Kidney glomerular epithelial cell (primary cell): ENCODE measurements at regions not wholly inside any gene's neighbourhood (a gene's known extent, or its start where the extent isn't known, plus 50 kb on each side); places are given as distances from the start of the nearest gene placed in this dataset.
A peak's percentile ranks its signal among the peaks of the same experiment; 100 is the strongest.

ENCODE experiments used
- DNase-seq: peaks from one replicate; lab custom pipeline; 2025; lab: John Stamatoyannopoulos, UW

GRCh38 chrX:39507034-39507433 lies 590.7 kb downstream of the BCOR start:
- DNase-seq, result no peak

DNA sequence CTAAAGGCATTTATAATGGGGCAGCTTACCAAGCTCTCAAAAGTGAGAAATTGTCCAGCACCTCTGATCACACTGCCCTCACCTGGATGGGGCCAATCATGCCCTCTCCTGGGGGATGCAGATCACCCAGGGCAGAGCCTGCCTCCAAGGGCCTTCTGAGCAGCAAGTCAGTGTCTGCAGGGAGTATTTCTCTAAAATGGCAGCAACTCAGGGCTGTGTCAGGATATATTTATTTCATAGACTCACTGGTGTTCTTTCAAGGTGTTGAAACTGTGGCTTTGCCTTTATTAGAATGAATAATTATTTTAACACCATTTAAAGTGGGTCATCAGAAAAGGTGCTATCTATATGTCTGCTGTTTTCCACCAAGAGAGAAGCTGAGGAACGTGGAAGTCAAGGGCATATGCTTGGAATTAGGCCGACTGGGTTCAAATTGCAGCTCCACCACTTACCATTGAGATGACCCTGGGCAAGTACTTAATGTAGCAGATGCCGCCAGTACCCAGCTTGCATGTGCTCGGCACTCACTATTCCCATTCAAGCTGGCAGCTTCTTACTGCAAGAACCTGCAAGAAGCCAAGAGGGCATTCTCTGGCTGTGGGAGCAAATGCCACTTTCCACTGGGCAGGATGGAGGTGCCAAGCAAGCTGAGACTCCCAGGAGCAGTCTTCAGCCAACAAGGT lies 590.0 kb downstream of the BCOR start:
- no peak for DNase-seq

- no peak for DNase-seq
Observed at GRCh38 chrX:39508300-39508692, 589.5 kb downstream of the BCOR start.

DNA sequence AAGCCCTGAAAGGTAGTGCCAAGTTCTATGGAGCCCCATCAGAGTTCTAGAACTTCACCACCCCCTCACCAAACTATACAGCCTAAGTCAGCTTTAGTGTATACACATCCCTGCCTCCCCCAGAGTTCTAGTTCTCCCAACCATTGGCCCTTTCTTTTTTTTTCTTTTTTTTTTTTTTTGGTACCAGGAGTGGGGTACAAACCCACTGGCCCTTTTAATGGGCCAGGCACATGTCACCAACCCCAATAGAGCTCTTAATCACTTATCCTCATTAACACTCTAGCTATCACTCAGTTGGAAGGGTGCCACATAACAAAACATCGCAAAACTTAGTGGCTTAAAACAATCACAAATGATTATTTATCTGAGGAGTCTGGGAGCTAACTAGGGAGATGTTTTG lies 588.6 kb downstream of the BCOR start:
- DNase-seq, result no peak

GRCh38 chrX:39513836-39514235 lies 583.9 kb downstream of the BCOR start:
- no peak for DNase-seq

- no peak for DNase-seq
Observed at GRCh38 chrX:39514801-39515200, 583.0 kb downstream of the BCOR start.

GRCh38 chrX:39516427-39516841 lies 581.3 kb downstream of the BCOR start:
- DNase-seq, result no peak

- no peak for DNase-seq
Observed at GRCh38 chrX:39518476-39519029, 579.2 kb downstream of the BCOR start.

GRCh38 chrX:39519030-39519488 lies 578.7 kb downstream of the BCOR start:
- no peak for DNase-seq

DNA sequence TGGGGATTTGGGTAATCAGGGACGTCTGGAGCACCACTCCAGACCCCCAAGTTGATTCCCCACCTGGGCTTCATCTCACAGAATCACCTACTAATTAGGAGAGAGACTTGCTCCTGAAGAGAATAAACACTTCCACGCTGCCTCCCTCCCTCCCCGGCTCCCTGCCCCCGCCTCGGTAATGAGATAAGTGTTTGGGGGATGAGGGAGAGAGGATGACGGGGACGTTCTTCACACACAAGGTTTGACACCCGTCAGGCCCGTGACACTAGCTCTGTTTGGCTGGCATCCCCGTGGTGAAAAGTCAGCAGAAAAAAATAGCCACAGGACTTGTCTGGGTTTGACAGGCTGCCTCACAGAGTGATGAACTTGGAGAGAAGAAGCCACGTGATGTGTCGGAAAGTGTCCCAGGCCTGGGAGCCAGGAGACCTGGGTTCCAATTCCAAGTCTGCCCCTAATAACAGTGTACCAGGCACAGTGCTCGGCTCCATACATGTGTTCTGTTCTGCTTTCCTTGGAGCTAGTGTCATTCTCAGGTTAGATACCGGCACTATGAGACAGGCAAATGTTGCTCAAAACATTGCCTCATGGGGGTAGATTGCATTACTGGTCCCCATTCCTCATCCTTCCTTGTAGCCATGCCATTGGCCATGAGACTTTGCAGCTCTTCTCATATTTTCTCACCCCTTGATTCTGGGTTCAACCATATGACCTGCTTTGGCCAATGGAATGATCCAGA lies 578.0 kb downstream of the BCOR start:
- no peak for DNase-seq

DNA sequence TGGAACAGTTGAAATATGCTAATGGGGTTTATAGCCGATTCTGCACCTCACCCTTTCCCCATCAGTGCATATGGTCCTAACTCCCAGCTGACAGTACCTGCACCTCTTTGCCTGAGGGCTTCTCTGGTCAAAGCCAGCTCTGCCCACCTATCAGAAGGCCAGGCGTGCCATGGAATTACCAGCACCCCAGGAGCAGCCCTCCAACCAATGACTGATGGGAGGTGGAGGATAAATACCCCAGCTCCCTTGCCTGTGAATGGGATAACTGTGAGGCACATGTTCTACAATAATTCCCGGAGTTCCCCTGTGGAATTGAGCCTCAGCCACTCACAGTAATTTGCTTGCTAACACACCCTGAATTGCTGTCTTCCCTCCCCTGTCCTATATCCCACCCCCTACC lies 572.0 kb downstream of the BCOR start:
- DNase-seq, result no peak

DNA sequence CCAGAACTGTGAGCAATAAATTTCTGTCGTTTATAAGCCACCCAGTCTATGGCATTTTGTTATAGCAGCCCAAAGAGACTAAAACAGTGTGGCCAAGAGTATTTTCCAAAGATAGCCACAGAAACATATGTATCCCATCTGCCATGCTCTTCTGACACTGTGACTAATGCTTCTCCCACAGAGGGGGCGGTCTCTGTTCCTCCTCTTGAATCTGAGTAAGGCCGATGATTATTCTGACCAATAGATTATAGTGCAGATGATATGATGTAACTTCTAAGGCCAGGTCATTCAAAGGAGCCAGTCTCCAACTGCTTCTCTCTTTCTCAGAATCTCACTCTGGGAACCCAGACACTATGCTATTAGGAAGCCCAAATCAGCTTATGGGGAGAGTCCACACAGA lies 570.7 kb downstream of the BCOR start:
- peak; percentile 0 for DNase-seq

DNA sequence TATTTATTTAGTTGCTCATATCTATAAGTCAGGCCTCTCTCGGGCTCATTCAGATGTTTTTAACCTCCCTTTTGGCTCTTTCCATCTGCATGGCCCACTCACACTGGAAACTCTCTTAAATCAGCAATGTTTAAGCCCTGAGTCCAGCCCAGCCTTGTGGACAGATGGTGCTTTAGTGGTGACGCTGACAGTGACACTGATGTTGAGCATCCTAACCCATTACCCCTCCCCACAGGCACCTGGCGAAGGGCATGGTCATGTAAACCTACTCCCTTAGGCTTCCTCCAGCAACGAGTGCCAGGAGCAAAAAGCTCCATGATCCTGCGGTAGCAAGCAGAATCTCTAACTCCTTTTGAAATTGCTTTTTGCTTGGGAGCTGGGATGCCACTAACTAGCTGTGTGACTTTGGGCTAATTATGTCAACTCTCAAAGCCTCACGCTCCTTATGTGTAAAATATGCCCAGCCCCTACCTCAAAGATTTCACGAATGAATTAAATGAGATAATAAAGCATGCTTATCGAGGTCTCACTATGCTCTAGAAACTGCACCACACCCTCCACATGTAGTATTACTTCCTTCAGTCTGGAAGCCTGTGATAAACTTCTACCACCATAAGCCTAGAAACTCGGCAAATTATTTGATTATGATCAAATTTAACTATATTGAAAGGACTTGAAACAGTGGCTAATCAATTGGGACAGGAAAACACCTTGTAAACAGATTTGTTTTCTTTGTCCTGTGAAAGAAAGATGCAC lies 569.4 kb downstream of the BCOR start:
- DNase-seq, result no peak

GRCh38 chrX:39532761-39533160 lies 565.0 kb downstream of the BCOR start:
- DNase-seq, result no peak

- DNase-seq, result no peak
Observed at GRCh38 chrX:39534949-39535348, 562.8 kb downstream of the BCOR start.

DNA sequence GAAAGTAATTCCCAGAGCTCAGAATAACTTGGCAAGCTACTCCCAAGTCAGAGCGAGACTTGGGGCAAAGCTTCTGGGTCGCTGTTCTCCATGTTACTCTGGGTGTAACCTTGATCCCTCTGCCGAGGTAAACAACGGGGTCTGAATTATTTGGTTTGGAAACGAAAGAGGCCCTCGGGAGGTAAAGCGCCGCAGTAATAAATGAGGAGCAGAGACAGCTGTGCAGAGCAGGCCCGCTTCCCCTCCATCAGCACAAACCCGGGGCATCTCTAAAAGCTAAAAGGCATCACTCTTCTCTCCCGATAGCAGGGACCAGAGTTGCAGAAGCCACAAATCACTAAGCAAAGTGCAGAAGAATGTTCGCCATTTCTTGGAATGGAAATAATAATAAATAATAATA lies 561.5 kb downstream of the BCOR start:
- DNase-seq, result no peak

DNA sequence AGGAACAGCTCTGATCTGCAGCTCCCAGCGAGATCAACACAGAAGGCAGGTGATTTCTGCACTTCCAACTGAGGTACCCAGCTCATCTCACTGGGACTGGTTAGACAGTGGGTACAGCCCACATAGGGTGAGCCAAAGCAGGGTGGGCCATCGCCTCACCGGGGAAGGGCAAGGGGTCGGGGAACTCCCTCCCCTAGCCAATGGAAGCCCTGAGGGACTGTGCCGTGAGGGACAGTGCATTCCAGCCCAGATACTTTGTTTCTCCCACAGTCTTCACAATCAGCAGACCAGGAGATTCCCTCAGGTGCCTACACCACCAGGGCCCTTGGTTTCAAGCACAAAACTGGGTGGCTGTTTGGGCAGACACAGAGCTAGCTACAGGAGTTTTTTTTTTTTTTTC lies 555.9 kb downstream of the BCOR start:
- no peak for DNase-seq

- DNase-seq, result no peak
Observed at GRCh38 chrX:39542316-39542715, 555.4 kb downstream of the BCOR start.

GRCh38 chrX:39550795-39551361 lies 546.9 kb downstream of the BCOR start:
- peak; percentile 40 for DNase-seq

DNA sequence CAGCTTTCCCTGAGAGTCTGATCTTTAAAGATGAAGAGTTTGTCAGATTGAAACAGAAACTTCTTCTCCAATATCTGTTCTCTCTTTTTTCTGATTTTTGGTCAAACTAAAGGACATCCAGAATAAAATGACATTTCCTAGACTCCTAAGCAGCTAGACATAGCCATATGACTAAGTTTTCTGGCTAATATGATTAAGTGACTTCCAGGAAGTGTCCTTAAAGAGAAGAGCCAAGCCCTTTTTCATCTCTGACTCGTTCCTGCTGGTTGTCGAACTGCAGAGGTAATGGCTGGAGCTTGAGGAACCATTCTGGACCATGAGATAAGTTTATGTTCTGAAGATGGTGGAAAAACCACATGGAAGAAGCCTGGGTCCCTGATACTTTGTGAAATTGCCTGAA lies 546.0 kb downstream of the BCOR start:
- DNase-seq, result no peak

- DNase-seq, result no peak
Observed at GRCh38 chrX:39555431-39555830, 542.3 kb downstream of the BCOR start.

- no peak for DNase-seq
Observed at GRCh38 chrX:39556056-39556455, 541.7 kb downstream of the BCOR start.
